ENCODE measurements at regions not wholly inside any gene's neighbourhood (a gene's known extent, or its start where the extent isn't known, plus 50 kb on each side); places are given as distances from the start of the nearest gene placed in this dataset.

- DNase-seq: no peak
Measured at GRCh38 chr2:78873526-78873925, 152.0 kb upstream of the REG3G start.

- no peak for DNase-seq
Measured at GRCh38 chr2:78876316-78876688, 149.2 kb upstream of the REG3G start.

DNA sequence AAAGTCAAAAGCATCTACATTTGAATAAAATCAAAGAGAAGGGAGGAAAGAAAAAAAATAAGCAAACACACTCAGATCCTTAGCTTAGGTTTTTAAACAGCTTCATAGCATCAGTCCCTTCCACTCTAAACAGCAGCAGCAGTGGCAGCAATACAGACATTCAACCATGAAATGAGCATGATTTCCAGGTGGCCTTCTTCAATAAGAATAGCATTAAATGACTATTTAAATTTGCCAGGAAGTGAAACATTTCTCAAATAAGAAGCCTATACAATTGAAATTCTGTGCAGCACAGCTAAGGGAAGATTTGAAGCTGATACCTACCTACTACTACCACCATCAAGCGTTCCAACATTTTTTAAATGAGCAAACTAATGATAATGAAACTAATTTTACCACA is 138.1 kb upstream of the REG3G start:
- DNase-seq: no peak

- DNase-seq: no peak
Measured at GRCh38 chr2:78890935-78891334, 134.6 kb upstream of the REG3G start.

DNA sequence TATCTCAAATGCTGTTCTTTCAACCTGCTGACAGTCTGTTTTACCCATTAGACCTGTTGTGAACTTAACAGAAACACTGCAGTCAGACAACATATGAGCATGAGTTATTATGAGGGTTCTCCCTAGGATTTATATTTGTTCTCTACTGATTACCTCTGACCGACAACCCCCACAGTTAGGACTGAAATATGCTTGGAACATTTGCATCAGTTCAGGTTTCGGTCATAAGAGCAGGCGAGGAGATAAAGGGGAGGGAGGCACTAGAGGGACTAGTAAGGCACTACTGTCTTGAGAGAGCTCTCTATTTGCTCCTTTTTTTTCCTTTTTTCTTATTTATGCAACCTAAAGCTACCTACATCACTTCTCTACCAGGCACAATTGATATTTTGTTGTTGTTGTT is 133.2 kb upstream of the REG3G start:
- no peak for DNase-seq

DNA sequence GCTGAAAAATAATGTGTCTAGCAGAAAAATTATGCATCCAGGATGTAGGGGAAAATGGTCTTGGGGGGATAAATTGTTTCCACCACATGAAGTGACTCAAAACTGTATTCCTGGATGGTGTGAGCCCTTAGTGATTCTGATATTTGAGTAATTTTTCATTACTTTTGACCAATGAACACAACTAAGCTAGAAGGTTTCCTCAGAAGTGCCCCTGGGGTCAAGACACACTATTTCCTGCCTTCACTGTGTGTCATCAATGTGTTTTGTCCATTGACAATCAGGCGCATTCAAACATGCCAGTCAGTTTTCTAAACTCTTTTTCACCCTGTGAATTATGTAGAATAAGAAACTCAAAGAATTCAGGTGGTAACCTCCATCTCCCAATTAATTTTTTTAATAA is 130.5 kb upstream of the REG3G start:
- no peak for DNase-seq

- no peak for DNase-seq
Measured at GRCh38 chr2:78896536-78896935, 129.0 kb upstream of the REG3G start.

GRCh38 chr2:78907089-78907488 is 118.4 kb upstream of the REG3G start:
- no peak for DNase-seq

DNA sequence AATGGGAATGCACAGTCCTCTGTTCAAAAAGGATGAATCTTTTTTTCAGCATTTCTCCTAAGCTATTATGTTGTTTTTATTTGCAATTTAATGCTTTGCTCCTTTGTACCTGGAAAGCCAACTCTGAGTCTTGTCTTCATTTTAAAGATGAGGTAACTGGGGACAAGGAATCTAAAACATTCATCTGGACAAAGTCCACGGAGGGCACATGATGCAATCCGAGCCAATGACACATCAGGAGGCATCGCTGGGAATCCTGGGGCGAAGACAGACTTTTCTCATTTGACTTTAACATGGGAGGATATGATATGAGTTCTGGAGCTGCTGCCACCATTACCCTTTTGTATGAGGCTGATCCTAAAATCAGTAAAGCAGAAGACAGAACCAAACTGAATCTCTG is 116.5 kb upstream of the REG3G start:
- no peak for DNase-seq

- DNase-seq: no peak
Measured at GRCh38 chr2:78910376-78910775, 115.1 kb upstream of the REG3G start.

GRCh38 chr2:78913257-78913656 is 112.2 kb upstream of the REG3G start:
- DNase-seq: no peak

DNA sequence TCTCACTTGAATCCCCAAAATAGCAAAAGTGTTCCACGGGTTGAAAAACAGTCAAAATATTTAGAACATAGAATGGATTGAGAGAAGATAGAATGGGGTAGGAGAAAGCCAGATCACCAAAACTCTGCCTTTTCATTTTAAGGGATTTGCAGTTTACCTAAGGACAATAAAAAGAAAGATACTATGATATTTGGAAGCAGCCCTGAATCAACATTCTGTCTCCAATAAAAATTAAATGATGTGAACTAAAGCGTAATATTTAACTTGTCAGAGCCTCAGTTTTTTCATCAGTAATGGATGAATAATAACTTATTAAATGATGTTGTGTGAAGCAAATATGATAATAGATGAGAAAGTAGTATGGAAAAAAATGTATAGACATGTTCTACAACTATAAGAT is 100.2 kb upstream of the REG3G start:
- no peak for DNase-seq

DNA sequence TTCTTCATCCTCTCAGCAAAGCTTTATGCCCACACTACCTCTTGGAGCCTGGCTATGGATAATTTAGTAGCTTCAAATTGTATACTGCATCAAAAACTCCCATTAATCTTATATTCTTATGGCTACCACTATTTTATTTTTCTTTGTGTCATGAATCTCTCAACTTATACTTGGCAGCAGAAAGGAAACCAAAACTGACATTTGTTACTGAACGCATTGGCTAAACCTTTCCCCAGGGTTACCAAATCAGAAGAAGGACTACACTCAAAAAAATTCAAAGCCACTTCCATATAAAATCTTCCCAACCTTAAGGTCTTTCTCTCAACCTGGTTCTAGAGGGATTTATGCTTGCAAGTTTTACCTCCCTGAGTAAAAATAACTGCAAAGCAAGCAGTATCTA is 97.0 kb upstream of the REG3G start:
- DNase-seq: no peak

GRCh38 chr2:78940998-78941397 is 84.5 kb upstream of the REG3G start:
- no peak for DNase-seq

- no peak for DNase-seq
Measured at GRCh38 chr2:78941751-78942150, 83.8 kb upstream of the REG3G start.

DNA sequence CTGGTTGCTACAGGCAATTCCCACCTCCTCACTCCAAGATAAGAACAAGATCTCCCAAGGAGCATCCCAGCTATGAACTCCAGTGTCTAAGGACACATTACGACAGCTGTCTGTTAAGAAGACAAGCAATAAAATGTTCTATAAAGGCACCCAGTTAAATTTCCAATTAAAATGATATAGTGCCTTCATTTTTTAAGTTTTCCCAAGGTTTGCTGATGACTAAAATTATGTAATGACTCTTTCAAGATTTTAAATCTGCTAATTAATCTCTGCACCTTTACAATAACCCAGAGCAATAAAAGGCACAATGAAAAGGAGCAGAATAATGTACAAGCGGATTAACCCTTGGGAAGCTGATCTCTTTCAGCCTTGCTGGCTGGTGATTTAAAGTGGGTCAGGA is 61.6 kb upstream of the REG3G start:
- DNase-seq: no peak

GRCh38 chr2:78967294-78967693 is 58.2 kb upstream of the REG3G start:
- no peak for DNase-seq

GRCh38 chr2:78973630-78974029 is 51.9 kb upstream of the REG3G start:
- DNase-seq: no peak

Measured in NCI-H345 (cell line).